H1 (cell line): ENCODE measurements at regions not wholly inside any gene's neighbourhood (a gene's known extent, or its start where the extent isn't known, plus 50 kb on each side); places are given as distances from the start of the nearest gene placed in this dataset.

Source experiments
- CTCF ChIA-PET: fragments of 300-600 bp; sonication (Branson Sonifier 250); formaldehyde crosslinking; loops from one replicate; lab custom pipeline; 2021; ENCODE audit not compliant: partially characterized antibody; lab: Charles Lee
- POLR2A ChIA-PET: fragments of 300-600 bp; sonication (Branson Sonifier 250); formaldehyde crosslinking; loops from one replicate; lab custom pipeline; 2021; ENCODE audit warnings: inconsistent platforms; ENCODE audit not compliant: partially characterized antibody; lab: Charles Lee
- DNase-seq, 2 experiments: peaks; one replicate each; pipeline versions ENCODE4 v3.0.0 to v3.0.0-alpha.2; 2010 to 2022; ENCODE audit warnings: low spot score in 2 of 2, low read depth in 1 of 2, mixed read lengths in 1 of 2
- FAIRE-seq: peaks from 2 replicates; lab custom pipeline; 2011; peaks lifted over from hg19 to GRCh38; lab: Jason Lieb, UNC
- H2AFZ ChIP-seq: 2 replicates; pipeline ENCODE4 v1.8.1; 2012; ENCODE audit warnings: low read length, inconsistent platforms
- H2AK5ac ChIP-seq: 2 replicates; pipeline ENCODE4 v1.6.1; 2013; ENCODE audit warnings: low read depth, low read length
- H2BK120ac ChIP-seq: replicated peaks from 2 replicates; pipeline ENCODE3; 2013; ENCODE audit warnings: low read depth, low read length, inconsistent platforms
- H2BK12ac ChIP-seq: 2 replicates; pipeline ENCODE4 v1.6.1; 2013; ENCODE audit warnings: low read depth, low read length
- H2BK15ac ChIP-seq: 2 replicates; pipeline ENCODE4 v1.6.1; 2013; ENCODE audit warnings: low read length
- H2BK20ac ChIP-seq: 2 replicates; pipeline ENCODE4 v1.6.1; 2013; ENCODE audit warnings: low read length
- H2BK5ac ChIP-seq: 2 replicates; pipeline ENCODE4 v1.6.1; 2013; ENCODE audit warnings: low read depth, low read length
- H3K14ac ChIP-seq: 2 replicates; pipeline ENCODE4 v1.6.1; 2013; ENCODE audit warnings: inconsistent platforms; ENCODE audit not compliant: insufficient read length
- H3K18ac ChIP-seq: 2 replicates; pipeline ENCODE4 v1.6.1; 2013; ENCODE audit warnings: low read length; ENCODE audit errors: extremely low read depth
- H3K23ac ChIP-seq: 2 replicates; pipeline ENCODE4 v1.6.1; 2013; ENCODE audit warnings: inconsistent platforms; ENCODE audit not compliant: insufficient read length
- H3K23me2 ChIP-seq: 2 replicates; pipeline ENCODE4 v1.6.1; 2013; ENCODE audit warnings: low read depth, low read length
- H3K27ac ChIP-seq: 2 replicates; pipeline ENCODE4 v1.6.1; 2011; ENCODE audit warnings: low read depth, low read length, inconsistent platforms
- H3K27me3 ChIP-seq, 4 experiments: replicated peaks in 1 of 4; 1 replicate in 1 of 4; 2 replicates in 3 of 4; pipeline versions ENCODE4 v1.6.1 to v1.8.1; 2011 to 2013; ENCODE audit warnings: low read length in 3 of 4, mild to moderate bottlenecking in 3 of 4, inconsistent platforms in 2 of 4, mixed read lengths in 2 of 4, moderate library complexity in 1 of 4; ENCODE audit not compliant: control insufficient read depth in 3 of 4, insufficient read depth in 3 of 4; ENCODE audit errors: extremely low read depth in 1 of 4
- H3K36me3 ChIP-seq, 4 experiments: 2 replicates each; pipeline versions ENCODE4 v1.6.1 to v1.8.1; 2011 to 2013; ENCODE audit warnings: mild to moderate bottlenecking in 4 of 4, low read length in 3 of 4, moderate library complexity in 2 of 4, control low read depth in 1 of 4, inconsistent platforms in 1 of 4; ENCODE audit not compliant: insufficient read depth in 4 of 4, control insufficient read depth in 2 of 4
- H3K4ac ChIP-seq: replicated peaks from 2 replicates; pipeline ENCODE3; 2013; ENCODE audit warnings: low read length, low read depth, mixed read lengths, inconsistent platforms; ENCODE audit not compliant: insufficient read length
- H3K4me1 ChIP-seq, 4 experiments: replicated peaks in 1 of 4; 1 replicate in 1 of 4; 2 replicates in 3 of 4; pipeline versions ENCODE4 v1.6.1 to v1.8.1; 2011 to 2013; ENCODE audit warnings: low read length in 3 of 4, inconsistent platforms in 2 of 4, mixed read lengths in 1 of 4; ENCODE audit not compliant: insufficient read depth in 4 of 4, control insufficient read depth in 3 of 4
- H3K4me2 ChIP-seq, 2 experiments: 2 replicates each; pipeline versions ENCODE4 v1.6.1 to v1.8.1; 2011 to 2013; ENCODE audit warnings: low read depth in 2 of 2, low read length in 2 of 2, control low read depth in 1 of 2, inconsistent platforms in 1 of 2, mild to moderate bottlenecking in 1 of 2; ENCODE audit not compliant: insufficient read depth in 1 of 2
- H3K4me3 ChIP-seq, 4 experiments: fragments of 200-600, 300-600 bp in 1 of 4; sonication (generic), shearing (Covaris generic), sonication (Bioruptor Twin) in 1 of 4; 2 replicates each; pipeline versions ENCODE4 v1.5.1 to v1.8.1; 2011 to 2016; ENCODE audit warnings: low read length in 4 of 4, low read depth in 3 of 4, control low read depth in 2 of 4, inconsistent platforms in 2 of 4, mild to moderate bottlenecking in 2 of 4, mixed read lengths in 1 of 4, moderate library complexity in 1 of 4; ENCODE audit not compliant: insufficient read depth in 2 of 4; ENCODE audit errors: extremely low read depth in 1 of 4
- H3K56ac ChIP-seq: replicated peaks from 2 replicates; pipeline ENCODE3; 2013; ENCODE audit warnings: low read depth, mild to moderate bottlenecking, mixed read lengths, low read length, inconsistent platforms; ENCODE audit not compliant: insufficient read length
- H3K79me1 ChIP-seq: 2 replicates; pipeline ENCODE4 v1.6.1; 2013; ENCODE audit warnings: low read depth, low read length, control low read depth
- H3K79me2 ChIP-seq, 2 experiments: 2 replicates each; pipeline versions ENCODE4 v1.6.1 to v1.8.1; 2012 to 2013; ENCODE audit warnings: low read length in 2 of 2, mild to moderate bottlenecking in 2 of 2, inconsistent platforms in 1 of 2; ENCODE audit not compliant: insufficient read depth in 2 of 2, control insufficient read depth in 1 of 2
- H3K9ac ChIP-seq, 4 experiments: replicated peaks in 1 of 4; 1 replicate in 1 of 4; 2 replicates in 3 of 4; pipeline versions ENCODE4 v1.6.1 to v1.8.1; 2011 to 2013; ENCODE audit warnings: low read depth in 3 of 4, low read length in 3 of 4, control low read depth in 2 of 4, mild to moderate bottlenecking in 2 of 4, moderate library complexity in 2 of 4, inconsistent platforms in 1 of 4; ENCODE audit errors: extremely low read depth in 1 of 4
- H3K9me3 ChIP-seq, 2 experiments: 2 replicates each; pipeline versions ENCODE4 v1.6.1 to v1.8.1; 2012 to 2013; ENCODE audit warnings: mild to moderate bottlenecking in 2 of 2, moderate library complexity in 2 of 2, control low read depth in 1 of 2, inconsistent platforms in 1 of 2, low read depth in 1 of 2, low read length in 1 of 2, mixed read lengths in 1 of 2; ENCODE audit not compliant: insufficient read depth in 2 of 2
- H4K20me1 ChIP-seq, 2 experiments: replicated peaks in 1 of 2; 2 replicates each; pipeline versions ENCODE3 to v1.8.1; 2011 to 2013; ENCODE audit warnings: inconsistent platforms in 2 of 2, low read length in 2 of 2, mild to moderate bottlenecking in 1 of 2; ENCODE audit not compliant: insufficient read depth in 2 of 2, control insufficient read depth in 1 of 2
- H4K5ac ChIP-seq: 2 replicates; pipeline ENCODE4 v1.6.1; 2013; ENCODE audit warnings: low read length, low read depth, mixed read lengths, inconsistent platforms; ENCODE audit not compliant: insufficient read length
- H4K8ac ChIP-seq: 2 replicates; pipeline ENCODE4 v1.8.0; 2013; ENCODE audit warnings: mild to moderate bottlenecking, moderate library complexity, low read length, inconsistent platforms; ENCODE audit not compliant: insufficient read depth; ENCODE audit errors: extremely low read depth
- H4K91ac ChIP-seq: replicated peaks from 2 replicates; pipeline ENCODE3; 2013; ENCODE audit warnings: low read length, mixed read lengths, inconsistent platforms; ENCODE audit not compliant: insufficient read length
- ASH2L ChIP-seq: fragments of 200-600, 300-600 bp; sonication (generic); IDR thresholded peaks from one replicate; pipeline ENCODE4 v1.7.1; 2017; ENCODE audit warnings: low read length
- CEBPB ChIP-seq: IDR thresholded peaks from 2 replicates; pipeline ENCODE4 v1.6.1; 2012; ENCODE audit warnings: low read depth, low read length
- GABPA ChIP-seq: IDR thresholded peaks from 2 replicates; pipeline ENCODE4 v1.6.1; 2011; ENCODE audit warnings: mild to moderate bottlenecking, low read length, moderate library complexity, borderline replicate concordance; ENCODE audit not compliant: insufficient read depth
- GTF2F1 ChIP-seq: IDR thresholded peaks from 2 replicates; pipeline ENCODE4 v1.6.1; 2012; ENCODE audit warnings: low read depth, low read length, improper control_type of control experiment, borderline replicate concordance
- JUND ChIP-seq: IDR thresholded peaks from 2 replicates; pipeline ENCODE4 v1.6.1; 2011; ENCODE audit warnings: mild to moderate bottlenecking, improper control_type of control experiment, low read length
- KDM4A ChIP-seq: IDR thresholded peaks from one replicate; pipeline ENCODE4 v1.7.1; 2012; ENCODE audit warnings: low read depth, mild to moderate bottlenecking, moderate library complexity, low read length, inconsistent platforms; ENCODE audit not compliant: severe bottlenecking
- MAFK ChIP-seq: IDR thresholded peaks from 2 replicates; pipeline ENCODE4 v1.6.1; 2012; ENCODE audit warnings: low read depth, mild to moderate bottlenecking, improper control_type of control experiment, low read length
- RBBP5 ChIP-seq: IDR thresholded peaks from 2 replicates; pipeline ENCODE4 v1.7.1; 2012; ENCODE audit warnings: low read depth, mild to moderate bottlenecking, inconsistent platforms, low read length, moderate library complexity, borderline replicate concordance
- SUZ12 ChIP-seq: fragments of 200-600 bp; sonication (generic); IDR thresholded peaks from 2 replicates; pipeline ENCODE4 v1.6.1; 2012; ENCODE audit warnings: mild to moderate bottlenecking, inconsistent platforms, low read length, moderate library complexity, mixed read lengths
- TBP ChIP-seq: IDR thresholded peaks from 2 replicates; pipeline ENCODE4 v1.6.1; 2011; ENCODE audit warnings: low read depth, low read length, improper control_type of control experiment
- WGBS, 2 experiments: shearing (Covaris generic) in 1 of 2; methylation state at CpG; one replicate each; pipeline versions ENCODE4 v1.1.6 to v1.1.7; 2013 to 2015; ENCODE audit warnings: low lambda C conversion rate in 2 of 2, mixed read lengths in 2 of 2, inconsistent platforms in 1 of 2, low coverage in 1 of 2, missing lambda C conversion rate in 1 of 2; ENCODE audit not compliant: insufficient replicate concordance in 2 of 2, insufficient coverage in 1 of 2, insufficient read length in 1 of 2; ENCODE audit errors: extremely low coverage in 1 of 2, missing lambda C conversion rate in 1 of 2; 5-methylcytosine and 5-hydroxymethylcytosine counted together

DNA sequence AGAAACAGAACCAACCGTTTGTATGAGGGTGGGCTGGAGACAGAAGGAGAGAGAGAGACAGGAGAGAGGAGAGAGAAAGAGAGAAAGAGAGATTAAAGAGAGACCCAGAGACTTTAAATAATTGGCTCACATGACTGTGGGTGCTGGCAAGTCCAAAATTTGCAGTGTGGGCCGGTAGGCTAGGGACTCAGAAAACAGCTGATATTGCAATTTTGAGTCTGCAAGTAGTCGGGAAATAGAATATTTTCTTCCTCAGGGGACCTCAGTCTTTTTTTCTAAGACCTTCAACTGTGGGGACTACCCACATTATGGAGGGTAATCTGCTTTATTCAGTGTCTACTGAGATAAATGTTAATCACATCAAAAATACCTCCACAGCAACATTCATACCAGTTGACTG lies 1439.0 kb downstream of the CDH11 start:
- Histone ChIP-seq H3K9ac (no peak overlapping the region), H3K56ac (no peak overlapping the region), H3K4me1 (no peaks in the 10 kb centered on the region), H3K4me3 (no peak overlapping the region), H2BK120ac (no peak overlapping the region), H3K23me2 (no peaks in the 10 kb centered on the region), H3K18ac (no peak overlapping the region), H4K91ac (no peak overlapping the region), H3K14ac (no peak overlapping the region), H2AK5ac (no peak overlapping the region), H3K27me3 (no peaks in the 10 kb centered on the region; a peak in 1 of 7 replicates), H2BK12ac (no peak overlapping the region), H3K36me3 (no peaks in the 10 kb centered on the region), H2BK5ac (no peak overlapping the region), H2BK15ac (no peak overlapping the region), H2BK20ac (no peak overlapping the region), H3K23ac (no peak overlapping the region), H4K8ac (no peak overlapping the region), H3K27ac (no peak overlapping the region), H4K5ac (no peak overlapping the region), H3K79me2 (no peaks in the 10 kb centered on the region), H4K20me1 (no peaks in the 10 kb centered on the region), H2AFZ (no peak overlapping the region), H3K9me3 (no peaks in the 10 kb centered on the region), H3K4ac (no peak overlapping the region), H3K4me2 (no peak overlapping the region), H3K79me1 (no peaks in the 10 kb centered on the region)
- ChIA-PET POLR2A (interaction anchor here (0.6 kb wide), 1 partner anchor 1256 kb away, joined by 3 read pairs; no protein-coding TSS in a partner anchor), CTCF (interaction anchor here (1.1 to 1.4 kb wide), 3 partner anchors 11 to 369 kb away, joined by 3 to 4 read pairs (median 3); no protein-coding TSS in a partner anchor)
- WGBS, 2 experiments, result 80% methylated on average over 3 of the region's 3 CpGs; no CpG with 5 or more reads in 1 of the 2 experiments
- no peak for FAIRE-seq
- DNase-seq, result no peak
- TF ChIP-seq GTF2F1 (no peak), RBBP5 (no peak), CEBPB (no peak), TBP (no peak), ASH2L (no peak), JUND (no peak), GABPA (no peak), SUZ12 (no peak), MAFK (no peak), KDM4A (no peak)
